CD4-positive, CD25-positive, alpha-beta regulatory T cell (primary cell): ENCODE measurements at regions not wholly inside any gene's neighbourhood (a gene's known extent, or its start where the extent isn't known, plus 50 kb on each side); places are given as distances from the start of the nearest gene placed in this dataset.
A peak's percentile ranks its signal among the peaks of the same experiment; 100 is the strongest.
"Not testable (repeated sequence)": the region's sequence is repeated elsewhere in the genome, so short reads cannot be mapped to it uniquely, and the experiment has no call there.

Experiments
- ATAC-seq, 2 donors: fragments of 150-1000 bp; cut with Tn5 transposase; one replicate each; pipeline ENCODE4 v1.10.0; 2021; ENCODE audit warnings: low read depth in 2 of 2, moderate number of reproducible peaks in 2 of 2, moderate library complexity in 1 of 2
- DNase-seq, 3 donors: peaks; one replicate each; pipeline versions ENCODE4 v3.0.0 to v3.0.0-alpha.2; 2012 to 2022; ENCODE audit warnings: mixed read lengths in 1 of 3
- H3K27ac ChIP-seq: one replicate; pipeline ENCODE4 v1.7.0; 2013; ENCODE audit warnings: mild to moderate bottlenecking, low read length; ENCODE audit not compliant: insufficient read depth, poor library complexity, severe bottlenecking
- H3K27me3 ChIP-seq: one replicate; pipeline ENCODE4 v1.7.0; 2013; ENCODE audit warnings: low read length; ENCODE audit not compliant: control insufficient read depth, insufficient read depth
- H3K36me3 ChIP-seq: one replicate; pipeline ENCODE4 v1.7.0; 2013; ENCODE audit warnings: mild to moderate bottlenecking, low read length, moderate library complexity; ENCODE audit not compliant: control insufficient read depth, insufficient read depth
- H3K4me1 ChIP-seq: 2 replicates; pipeline ENCODE4 v1.7.0; 2013; ENCODE audit warnings: mild to moderate bottlenecking, low read length; ENCODE audit not compliant: insufficient read depth, control insufficient read depth, poor library complexity, severe bottlenecking
- H3K4me3 ChIP-seq: one replicate; pipeline ENCODE4 v1.7.0; 2013; ENCODE audit warnings: low read depth, mild to moderate bottlenecking, low read length, moderate library complexity
- H3K9me3 ChIP-seq, 2 experiments: 1 replicate in 1 of 2; 2 replicates in 1 of 2; pipeline ENCODE4 v1.7.0; 2013; ENCODE audit warnings: low read length in 2 of 2, mild to moderate bottlenecking in 1 of 2, moderate library complexity in 1 of 2; ENCODE audit not compliant: control insufficient read depth in 2 of 2
- H3K27ac Mint-ChIP-seq, 3 donors: one replicate each; pipeline ENCODE4 v1.8.0; 2020 to 2022; ENCODE audit warnings: mild to moderate bottlenecking in 3 of 3, mixed read lengths in 3 of 3, moderate library complexity in 2 of 3
- H3K27me3 Mint-ChIP-seq: one replicate; pipeline ENCODE4 v1.8.0; 2022; ENCODE audit warnings: mild to moderate bottlenecking, mixed read lengths
- H3K36me3 Mint-ChIP-seq: one replicate; pipeline ENCODE4 v1.8.0; 2020; ENCODE audit warnings: mixed read lengths
- H3K4me1 Mint-ChIP-seq, 4 donors: one replicate each; pipeline ENCODE4 v1.8.0; 2020 to 2022; ENCODE audit warnings: mixed read lengths in 4 of 4, mild to moderate bottlenecking in 1 of 4
- H3K4me3 Mint-ChIP-seq, 4 donors: one replicate each; pipeline ENCODE4 v1.8.0; 2020 to 2022; ENCODE audit warnings: mild to moderate bottlenecking in 4 of 4, mixed read lengths in 4 of 4, moderate library complexity in 3 of 4
- H3K9me3 Mint-ChIP-seq, 7 donors: one replicate each; pipeline ENCODE4 v1.8.0; 2020 to 2022; ENCODE audit warnings: mixed read lengths in 7 of 7, mild to moderate bottlenecking in 3 of 7, moderate library complexity in 2 of 7

GRCh38 chr4:163710158-163710557, 215.7 kb downstream of the TMA16 start:
- ATAC-seq (no peak), DNase-seq (no peak)
- Histone ChIP-seq H3K4me1 (no peaks in the 10 kb centered on the region), H3K9me3 (no peaks in the 10 kb centered on the region), H3K27ac (no peak overlapping the region), H3K4me3 (no peak overlapping the region), H3K36me3 (no peaks in the 10 kb centered on the region), H3K27me3 (no peaks in the 10 kb centered on the region)
- Mint-ChIP-seq H3K27me3 (peaks cover 5% of the 10 kb centered on the region), H3K36me3 (no peaks in the 10 kb centered on the region), H3K9me3 (no peaks in the 10 kb centered on the region), H3K4me1 (no peaks in the 10 kb centered on the region), H3K4me3 (no peak overlapping the region), H3K27ac (no peak overlapping the region)

DNA sequence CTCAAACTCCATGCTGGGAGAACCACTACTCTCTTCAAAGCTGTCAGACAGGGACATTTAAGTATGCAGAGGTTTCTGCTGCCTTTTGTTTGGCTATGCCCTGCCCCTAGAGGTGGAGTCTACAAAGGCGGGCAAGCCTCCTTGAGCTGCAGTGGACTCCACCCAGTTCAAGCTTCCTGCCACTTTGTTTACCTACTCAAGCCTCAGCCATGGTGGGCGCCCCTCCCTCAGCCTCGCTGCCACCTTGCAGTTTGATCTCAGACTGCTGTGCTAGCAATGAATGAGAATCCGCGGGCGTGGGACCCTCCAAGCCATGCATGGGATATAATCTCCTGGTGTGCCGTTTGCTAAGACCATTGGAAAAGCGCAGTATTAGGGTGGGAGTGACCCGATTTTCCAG, 230.0 kb downstream of the TMA16 start:
- not testable (repeated sequence) for H3K4me1 Mint-ChIP-seq, H3K4me3 Mint-ChIP-seq, H3K27ac ChIP-seq, H3K4me1 ChIP-seq, H3K36me3 Mint-ChIP-seq, H3K9me3 Mint-ChIP-seq, H3K27ac Mint-ChIP-seq, ATAC-seq, H3K27me3 Mint-ChIP-seq, H3K27me3 ChIP-seq, H3K36me3 ChIP-seq, H3K9me3 ChIP-seq, H3K4me3 ChIP-seq
- peak in 1 of 3 donors; percentile 17 for DNase-seq

- Histone ChIP-seq H3K36me3 (no peaks in the 10 kb centered on the region), H3K9me3 (no peaks in the 10 kb centered on the region), H3K4me3 (no peak overlapping the region), H3K27ac (no peak overlapping the region), H3K4me1 (no peaks in the 10 kb centered on the region), H3K27me3 (no peaks in the 10 kb centered on the region)
- no peaks in the 10 kb centered on the region for H3K4me1 Mint-ChIP-seq
- ATAC-seq (no peak), DNase-seq (no peak)
- no peak overlapping the region for H3K4me3 Mint-ChIP-seq
- H3K36me3 Mint-ChIP-seq, result no peaks in the 10 kb centered on the region
- peaks cover 0 to 4% (median 0%) of the 10 kb centered on the region in 7 donors for H3K9me3 Mint-ChIP-seq
- no peak overlapping the region for H3K27ac Mint-ChIP-seq
- no peaks in the 10 kb centered on the region for H3K27me3 Mint-ChIP-seq
These were observed 232.2 kb downstream of the TMA16 start for GRCh38 chr4:163726641-163727040.

DNA sequence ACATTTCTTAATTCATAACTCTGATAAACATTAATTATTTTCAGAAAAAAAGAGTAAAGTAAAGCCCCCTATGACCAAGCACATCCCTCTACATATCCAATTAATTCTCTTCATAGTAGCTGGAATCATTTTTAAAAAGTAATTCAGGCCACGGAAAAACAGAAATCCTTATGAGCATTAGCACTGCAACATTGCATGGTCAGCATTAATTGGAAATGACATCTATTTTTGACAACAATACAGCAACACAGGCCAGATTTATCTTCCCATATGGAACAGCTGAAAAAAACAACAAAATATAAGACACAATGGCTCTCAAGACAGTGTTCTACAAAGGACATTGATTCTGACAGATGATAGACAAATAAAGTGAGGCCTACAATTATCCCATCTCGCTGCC, 236.6 kb downstream of the TMA16 start:
- no peaks in the 10 kb centered on the region for H3K36me3 Mint-ChIP-seq
- no peak overlapping the region for H3K27ac Mint-ChIP-seq
- H3K4me3 Mint-ChIP-seq, result no peak overlapping the region
- H3K9me3 Mint-ChIP-seq, result peaks cover 0 to 3% (median 0%) of the 10 kb centered on the region in 7 donors
- Histone ChIP-seq H3K4me1 (no peaks in the 10 kb centered on the region), H3K4me3 (no peak overlapping the region), H3K27me3 (no peaks in the 10 kb centered on the region), H3K9me3 (no peaks in the 10 kb centered on the region), H3K36me3 (no peaks in the 10 kb centered on the region), H3K27ac (no peak overlapping the region)
- ATAC-seq (no peak), DNase-seq (no peak)
- no peaks in the 10 kb centered on the region for H3K4me1 Mint-ChIP-seq
- no peaks in the 10 kb centered on the region for H3K27me3 Mint-ChIP-seq

- Mint-ChIP-seq H3K4me3 (no peak overlapping the region), H3K4me1 (no peaks in the 10 kb centered on the region), H3K36me3 (no peaks in the 10 kb centered on the region), H3K9me3 (peaks cover 0 to 3% (median 0%) of the 10 kb centered on the region in 7 donors), H3K27ac (no peak overlapping the region), H3K27me3 (no peaks in the 10 kb centered on the region)
- no peak for DNase-seq
- Histone ChIP-seq H3K27ac (no peak overlapping the region), H3K27me3 (no peaks in the 10 kb centered on the region), H3K36me3 (no peaks in the 10 kb centered on the region), H3K4me1 (no peaks in the 10 kb centered on the region), H3K9me3 (no peaks in the 10 kb centered on the region), H3K4me3 (no peak overlapping the region)
- ATAC-seq, result no peak
These were observed 238.0 kb downstream of the TMA16 start for GRCh38 chr4:163732473-163732872.

DNA sequence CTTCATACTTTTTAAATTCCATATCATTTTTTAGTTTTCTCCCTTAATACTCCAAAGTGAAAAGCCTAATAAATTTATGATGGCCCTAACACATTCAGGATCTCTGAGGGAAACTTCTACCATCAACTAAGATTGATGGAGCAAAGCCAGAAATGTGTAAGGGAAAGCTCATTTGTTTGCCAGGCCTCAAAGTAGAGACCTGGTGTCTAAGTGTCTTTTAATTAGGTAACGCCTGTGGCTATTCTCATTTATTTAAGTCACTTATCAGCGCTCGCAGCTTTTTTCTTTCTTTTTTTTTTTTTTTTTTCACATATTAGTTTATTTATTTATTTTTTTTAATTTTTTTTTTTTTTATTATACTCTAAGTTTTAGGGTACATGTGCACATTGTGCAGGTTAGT, 242.4 kb downstream of the TMA16 start:
- Histone ChIP-seq H3K4me1 (no peaks in the 10 kb centered on the region), H3K9me3 (no peaks in the 10 kb centered on the region), H3K27ac (no peak overlapping the region), H3K36me3 (no peaks in the 10 kb centered on the region), H3K4me3 (no peak overlapping the region), H3K27me3 (no peaks in the 10 kb centered on the region)
- H3K27me3 Mint-ChIP-seq, result no peaks in the 10 kb centered on the region
- H3K36me3 Mint-ChIP-seq, result no peaks in the 10 kb centered on the region
- no peak overlapping the region for H3K4me3 Mint-ChIP-seq
- H3K9me3 Mint-ChIP-seq, result peaks cover 0 to 3% (median 0%) of the 10 kb centered on the region in 7 donors
- H3K4me1 Mint-ChIP-seq, result no peaks in the 10 kb centered on the region
- H3K27ac Mint-ChIP-seq, result no peak overlapping the region
- DNase-seq, result no peak
- ATAC-seq, result no peak

DNA sequence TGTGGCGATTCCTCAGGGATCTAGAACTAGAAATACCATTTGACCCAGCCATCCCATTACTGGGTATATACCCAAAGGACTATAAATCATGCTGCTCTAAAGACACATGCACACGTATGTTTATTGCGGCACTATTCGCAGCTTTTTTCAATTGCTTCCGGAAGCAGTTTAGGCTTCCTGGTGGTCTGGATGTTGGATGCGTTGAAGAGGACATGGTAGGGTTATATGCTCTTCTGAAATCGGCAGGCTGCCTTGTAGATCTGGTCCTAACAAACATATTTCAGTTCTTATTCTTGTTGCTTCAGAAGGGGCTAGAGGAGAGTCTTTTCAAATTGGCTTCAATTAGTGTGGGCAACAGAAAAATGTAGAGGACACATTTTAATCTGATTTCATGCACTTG, 243.4 kb downstream of the TMA16 start:
- H3K27me3 Mint-ChIP-seq, H3K27ac ChIP-seq, ATAC-seq, DNase-seq, H3K4me3 ChIP-seq, H3K36me3 ChIP-seq, H3K4me1 Mint-ChIP-seq, H3K4me3 Mint-ChIP-seq, H3K9me3 ChIP-seq, H3K27me3 ChIP-seq, H3K9me3 Mint-ChIP-seq, H3K4me1 ChIP-seq, H3K36me3 Mint-ChIP-seq, H3K27ac Mint-ChIP-seq: not testable (repeated sequence)

GRCh38 chr4:163738521-163738920, 244.0 kb downstream of the TMA16 start:
- no peak overlapping the region for H3K27ac Mint-ChIP-seq

More at GRCh38 chr4:163738521-163738920, 244.0 kb downstream of the TMA16 start:
- Histone ChIP-seq H3K36me3 (no peaks in the 10 kb centered on the region), H3K27me3 (no peaks in the 10 kb centered on the region), H3K4me3 (no peak overlapping the region), H3K27ac (no peak overlapping the region), H3K4me1 (no peaks in the 10 kb centered on the region), H3K9me3 (no peaks in the 10 kb centered on the region)
- Mint-ChIP-seq H3K36me3 (no peaks in the 10 kb centered on the region), H3K9me3 (peaks cover 0 to 2% (median 0%) of the 10 kb centered on the region in 7 donors), H3K4me1 (no peaks in the 10 kb centered on the region), H3K4me3 (no peak overlapping the region), H3K27me3 (no peaks in the 10 kb centered on the region)
- no peak for DNase-seq
- ATAC-seq, result no peak
